K562 (cell line): ENCODE measurements at regions not wholly inside any gene's neighbourhood (a gene's known extent, or its start where the extent isn't known, plus 50 kb on each side); places are given as distances from the start of the nearest gene placed in this dataset.

ENCODE experiments used
- TF ChIP-seq, protein P1 (sequence below), 2 experiments: fragments of 450-650 bp in 1 of 2; IDR thresholded peaks; 2 replicates each; pipeline ENCODE4 v1.6.1; 2011 to 2017; ENCODE audit warnings: low read depth in 2 of 2, antibody characterized with exemption in 1 of 2, borderline replicate concordance in 1 of 2, low read length in 1 of 2, mild to moderate bottlenecking in 1 of 2, mixed read lengths in 1 of 2; ENCODE audit not compliant: control insufficient read depth in 1 of 2
- TF ChIP-seq, protein P2 (sequence below): fragments of 450-650 bp; IDR thresholded peaks from 2 replicates; pipeline ENCODE4 v1.7.0; 2016; ENCODE audit warnings: borderline replicate concordance
- TF ChIP-seq, protein P3 (sequence below), 3 experiments: fragments of 200-800 bp in 1 of 3; fragments of 250-450 bp in 1 of 3; fragments of 450-650 bp in 1 of 3; sonication (Bioruptor Pico) in 1 of 3; sonication (Bioruptor generic) in 1 of 3; formaldehyde crosslinking in 1 of 3; IDR thresholded peaks; 2 replicates each; pipeline versions ENCODE4 v1.6.1 to v1.8.0; 2016 to 2022; ENCODE audit warnings: mild to moderate bottlenecking in 2 of 3, missing genetic modification characterization in 2 of 3, missing compliant biosample characterization in 1 of 3, moderate library complexity in 1 of 3

DNA sequence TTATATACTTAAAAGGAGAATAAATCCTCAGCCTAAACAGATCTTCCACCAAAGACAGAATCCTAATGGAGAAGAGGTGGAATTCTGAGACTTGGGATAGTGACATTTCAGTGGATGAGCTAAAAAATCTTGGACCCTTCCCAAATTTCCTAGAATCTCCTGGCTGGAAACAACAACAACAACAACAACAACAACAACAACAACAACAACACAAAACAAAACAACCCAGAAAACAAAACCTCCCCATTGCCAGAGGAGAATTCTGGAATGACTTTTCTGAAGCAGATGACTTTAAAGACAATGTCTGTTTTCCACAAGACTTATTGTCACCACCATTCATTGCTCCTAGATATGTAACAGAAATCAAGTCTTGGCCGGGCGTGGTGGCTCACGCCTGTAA is 322.1 kb downstream of the ARL4A start (continued):
- TF ChIP-seq, protein P1, sequence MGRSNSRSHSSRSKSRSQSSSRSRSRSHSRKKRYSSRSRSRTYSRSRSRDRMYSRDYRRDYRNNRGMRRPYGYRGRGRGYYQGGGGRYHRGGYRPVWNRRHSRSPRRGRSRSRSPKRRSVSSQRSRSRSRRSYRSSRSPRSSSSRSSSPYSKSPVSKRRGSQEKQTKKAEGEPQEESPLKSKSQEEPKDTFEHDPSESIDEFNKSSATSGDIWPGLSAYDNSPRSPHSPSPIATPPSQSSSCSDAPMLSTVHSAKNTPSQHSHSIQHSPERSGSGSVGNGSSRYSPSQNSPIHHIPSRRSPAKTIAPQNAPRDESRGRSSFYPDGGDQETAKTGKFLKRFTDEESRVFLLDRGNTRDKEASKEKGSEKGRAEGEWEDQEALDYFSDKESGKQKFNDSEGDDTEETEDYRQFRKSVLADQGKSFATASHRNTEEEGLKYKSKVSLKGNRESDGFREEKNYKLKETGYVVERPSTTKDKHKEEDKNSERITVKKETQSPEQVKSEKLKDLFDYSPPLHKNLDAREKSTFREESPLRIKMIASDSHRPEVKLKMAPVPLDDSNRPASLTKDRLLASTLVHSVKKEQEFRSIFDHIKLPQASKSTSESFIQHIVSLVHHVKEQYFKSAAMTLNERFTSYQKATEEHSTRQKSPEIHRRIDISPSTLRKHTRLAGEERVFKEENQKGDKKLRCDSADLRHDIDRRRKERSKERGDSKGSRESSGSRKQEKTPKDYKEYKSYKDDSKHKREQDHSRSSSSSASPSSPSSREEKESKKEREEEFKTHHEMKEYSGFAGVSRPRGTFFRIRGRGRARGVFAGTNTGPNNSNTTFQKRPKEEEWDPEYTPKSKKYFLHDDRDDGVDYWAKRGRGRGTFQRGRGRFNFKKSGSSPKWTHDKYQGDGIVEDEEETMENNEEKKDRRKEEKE (IDR thresholded peaks at IDR 0.05; ENCODE audit: borderline replicate concordance in 1 of 2, control insufficient read depth in 1 of 2, low read depth in 2 of 2, low read length in 1 of 2) = no peak
- TF ChIP-seq, protein P2, sequence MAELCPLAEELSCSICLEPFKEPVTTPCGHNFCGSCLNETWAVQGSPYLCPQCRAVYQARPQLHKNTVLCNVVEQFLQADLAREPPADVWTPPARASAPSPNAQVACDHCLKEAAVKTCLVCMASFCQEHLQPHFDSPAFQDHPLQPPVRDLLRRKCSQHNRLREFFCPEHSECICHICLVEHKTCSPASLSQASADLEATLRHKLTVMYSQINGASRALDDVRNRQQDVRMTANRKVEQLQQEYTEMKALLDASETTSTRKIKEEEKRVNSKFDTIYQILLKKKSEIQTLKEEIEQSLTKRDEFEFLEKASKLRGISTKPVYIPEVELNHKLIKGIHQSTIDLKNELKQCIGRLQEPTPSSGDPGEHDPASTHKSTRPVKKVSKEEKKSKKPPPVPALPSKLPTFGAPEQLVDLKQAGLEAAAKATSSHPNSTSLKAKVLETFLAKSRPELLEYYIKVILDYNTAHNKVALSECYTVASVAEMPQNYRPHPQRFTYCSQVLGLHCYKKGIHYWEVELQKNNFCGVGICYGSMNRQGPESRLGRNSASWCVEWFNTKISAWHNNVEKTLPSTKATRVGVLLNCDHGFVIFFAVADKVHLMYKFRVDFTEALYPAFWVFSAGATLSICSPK = no peak
- TF ChIP-seq, protein P3, sequence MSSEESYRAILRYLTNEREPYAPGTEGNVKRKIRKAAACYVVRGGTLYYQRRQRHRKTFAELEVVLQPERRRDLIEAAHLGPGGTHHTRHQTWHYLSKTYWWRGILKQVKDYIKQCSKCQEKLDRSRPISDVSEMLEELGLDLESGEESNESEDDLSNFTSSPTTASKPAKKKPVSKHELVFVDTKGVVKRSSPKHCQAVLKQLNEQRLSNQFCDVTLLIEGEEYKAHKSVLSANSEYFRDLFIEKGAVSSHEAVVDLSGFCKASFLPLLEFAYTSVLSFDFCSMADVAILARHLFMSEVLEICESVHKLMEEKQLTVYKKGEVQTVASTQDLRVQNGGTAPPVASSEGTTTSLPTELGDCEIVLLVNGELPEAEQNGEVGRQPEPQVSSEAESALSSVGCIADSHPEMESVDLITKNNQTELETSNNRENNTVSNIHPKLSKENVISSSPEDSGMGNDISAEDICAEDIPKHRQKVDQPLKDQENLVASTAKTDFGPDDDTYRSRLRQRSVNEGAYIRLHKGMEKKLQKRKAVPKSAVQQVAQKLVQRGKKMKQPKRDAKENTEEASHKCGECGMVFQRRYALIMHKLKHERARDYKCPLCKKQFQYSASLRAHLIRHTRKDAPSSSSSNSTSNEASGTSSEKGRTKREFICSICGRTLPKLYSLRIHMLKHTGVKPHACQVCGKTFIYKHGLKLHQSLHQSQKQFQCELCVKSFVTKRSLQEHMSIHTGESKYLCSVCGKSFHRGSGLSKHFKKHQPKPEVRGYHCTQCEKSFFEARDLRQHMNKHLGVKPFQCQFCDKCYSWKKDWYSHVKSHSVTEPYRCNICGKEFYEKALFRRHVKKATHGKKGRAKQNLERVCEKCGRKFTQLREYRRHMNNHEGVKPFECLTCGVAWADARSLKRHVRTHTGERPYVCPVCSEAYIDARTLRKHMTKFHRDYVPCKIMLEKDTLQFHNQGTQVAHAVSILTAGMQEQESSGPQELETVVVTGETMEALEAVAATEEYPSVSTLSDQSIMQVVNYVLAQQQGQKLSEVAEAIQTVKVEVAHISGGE (CRISPR knock-in tag; IDR thresholded peaks at IDR 0.05) = no peak
